Ovary (tissue), 7 donors: ENCODE measurements at regions not wholly inside any gene's neighbourhood (a gene's known extent, or its start where the extent isn't known, plus 50 kb on each side); places are given as distances from the start of the nearest gene placed in this dataset.
"Not testable (repeated sequence)": the region's sequence is repeated elsewhere in the genome, so short reads cannot be mapped to it uniquely, and the experiment has no call there.

Experiments used
- DNase-seq, 5 donors: peaks; one replicate each; pipeline ENCODE4 v3.0.0-alpha.2; 2019 to 2020
- H3K27ac ChIP-seq, 2 donors: fragments of 200-600 bp; one replicate each; pipeline versions ENCODE4 v1.5.1 to v1.8.0; 2019 to 2022
- H3K27me3 ChIP-seq: fragments of 200-600 bp; one replicate; pipeline ENCODE4 v1.8.0; 2022
- H3K36me3 ChIP-seq: fragments of 200-600 bp; sonication (generic); one replicate; pipeline ENCODE4 v1.5.1; 2019
- H3K4me1 ChIP-seq: one replicate; pipeline ENCODE4 v1.8.1; 2013; ENCODE audit warnings: mild to moderate bottlenecking, moderate library complexity; ENCODE audit not compliant: insufficient read depth
- H3K4me3 ChIP-seq: fragments of 200-600 bp; sonication (generic); one replicate; pipeline ENCODE4 v1.5.1; 2017
- H3K9me3 ChIP-seq, 2 donors: fragments of 200-600 bp in 1 of 2; sonication (generic) in 1 of 2; one replicate each; pipeline versions ENCODE4 v1.5.1 to v1.8.1; 2013 to 2019; ENCODE audit warnings: mild to moderate bottlenecking in 1 of 2, moderate library complexity in 1 of 2
- EP300 ChIP-seq: sonication (generic); formaldehyde crosslinking; IDR thresholded peaks from one replicate; pipeline ENCODE4 v1.6.1; 2017; ENCODE audit warnings: antibody characterized with exemption
- POLR2A ChIP-seq: fragments of 450-650 bp; IDR thresholded peaks from one replicate; pipeline ENCODE4 v1.6.1; 2017; ENCODE audit warnings: antibody characterized with exemption, mild to moderate bottlenecking, moderate library complexity
- WGBS, 3 donors: extraction: QIAGEN DNeasy Blood & Tissue Kit in 1 of 3; methylation state at CpG; one replicate each; pipeline versions ENCODE4 v1.1.5 to v1.1.7; 2013 to 2017; 5-methylcytosine and 5-hydroxymethylcytosine counted together
- intact Hi-C, 4 donors: fragments of 100-400 bp; cut with DNase I; formaldehyde crosslinking; loops; one replicate each; pipeline versions ENCODE4 v1.11.0 to v1.15.1; 2022 to 2023
- TF ChIP-seq, protein P1 (sequence below), 3 donors: fragments of 450-650 bp in 2 of 3; fragments of 200-600 bp in 1 of 3; IDR thresholded peaks; one replicate each; pipeline versions ENCODE4 v1.5.1 to v1.8.0; 2016 to 2022; ENCODE audit warnings: antibody characterized with exemption in 3 of 3, mild to moderate bottlenecking in 1 of 3
- donor health status: DM: no; HTN: no; CAD: no; lungs with moderate emphysema.
- donor health status: DM: no; HTN: no; CAD: no.
- donor health status: Bipolar disorder and iron deficiency.
- donor health status: DM: no; HTN: no; CAD: no.
- donor health status: DM: yes; HTN: yes; CAD: no.

DNA sequence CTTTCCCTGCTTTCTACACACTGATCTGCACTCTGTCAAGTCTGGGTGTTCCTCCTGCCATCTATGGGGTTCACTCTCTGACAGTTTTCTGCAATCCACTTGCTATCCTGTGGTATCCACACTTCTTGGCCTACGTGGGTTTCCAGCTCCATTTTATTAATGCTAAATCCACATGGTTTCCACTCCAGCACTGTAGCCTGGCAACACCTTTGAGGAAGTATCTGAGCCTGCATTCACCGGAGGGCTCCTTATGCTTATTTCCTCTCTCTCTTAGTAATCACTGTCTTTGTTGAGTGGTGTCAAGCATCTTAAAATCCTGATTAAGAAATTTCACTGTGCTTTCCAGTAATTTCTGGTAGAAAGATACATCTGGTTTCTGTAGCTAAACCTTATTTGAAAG, 703.7 kb downstream of the TMEM121 start:
- DNase-seq: no peak
- no peaks in the 10 kb centered on the region for H3K36me3 ChIP-seq
- intact Hi-C loops: no loop called here

DNA sequence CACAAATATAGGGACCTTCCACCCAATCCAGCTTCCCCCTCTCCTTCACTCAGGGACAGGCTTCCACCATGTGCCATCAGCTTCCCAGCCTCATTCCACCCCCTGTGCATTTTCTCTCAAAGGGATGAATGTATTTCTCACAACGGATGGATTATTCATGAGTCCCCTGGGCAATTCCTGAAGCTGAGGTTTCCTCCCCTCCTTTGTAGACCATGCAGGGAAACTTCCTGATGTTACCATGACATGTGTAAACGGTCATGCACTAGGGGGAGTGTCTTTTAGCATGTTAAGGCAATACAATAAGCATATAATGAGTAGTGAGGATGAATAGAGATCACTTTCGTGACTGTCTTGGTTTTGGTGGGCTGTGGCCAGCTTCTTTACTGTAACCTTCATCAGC, 706.8 kb downstream of the TMEM121 start:
- H3K4me3 ChIP-seq, DNase-seq, H3K27ac ChIP-seq, H3K27me3 ChIP-seq, intact Hi-C loops, H3K4me1 ChIP-seq, H3K36me3 ChIP-seq, H3K9me3 ChIP-seq: not testable (repeated sequence)
- WGBS, 3 donors: 26 to 33% (median 32%) methylated on average over 3 of the region's 3 CpGs

More for the DNA sequence above, 703.7 kb downstream of the TMEM121 start:
- H3K27ac ChIP-seq: no peak overlapping the region
- WGBS, 3 donors: 43 to 50% (median 45%) methylated on average over 2 of the region's 2 CpGs
- H3K4me1 ChIP-seq: no peaks in the 10 kb centered on the region
- no peaks in the 10 kb centered on the region for H3K9me3 ChIP-seq
- TF ChIP-seq EP300 (no peak), POLR2A (no peak)
- TF ChIP-seq, protein P1, sequence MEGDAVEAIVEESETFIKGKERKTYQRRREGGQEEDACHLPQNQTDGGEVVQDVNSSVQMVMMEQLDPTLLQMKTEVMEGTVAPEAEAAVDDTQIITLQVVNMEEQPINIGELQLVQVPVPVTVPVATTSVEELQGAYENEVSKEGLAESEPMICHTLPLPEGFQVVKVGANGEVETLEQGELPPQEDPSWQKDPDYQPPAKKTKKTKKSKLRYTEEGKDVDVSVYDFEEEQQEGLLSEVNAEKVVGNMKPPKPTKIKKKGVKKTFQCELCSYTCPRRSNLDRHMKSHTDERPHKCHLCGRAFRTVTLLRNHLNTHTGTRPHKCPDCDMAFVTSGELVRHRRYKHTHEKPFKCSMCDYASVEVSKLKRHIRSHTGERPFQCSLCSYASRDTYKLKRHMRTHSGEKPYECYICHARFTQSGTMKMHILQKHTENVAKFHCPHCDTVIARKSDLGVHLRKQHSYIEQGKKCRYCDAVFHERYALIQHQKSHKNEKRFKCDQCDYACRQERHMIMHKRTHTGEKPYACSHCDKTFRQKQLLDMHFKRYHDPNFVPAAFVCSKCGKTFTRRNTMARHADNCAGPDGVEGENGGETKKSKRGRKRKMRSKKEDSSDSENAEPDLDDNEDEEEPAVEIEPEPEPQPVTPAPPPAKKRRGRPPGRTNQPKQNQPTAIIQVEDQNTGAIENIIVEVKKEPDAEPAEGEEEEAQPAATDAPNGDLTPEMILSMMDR (IDR thresholded peaks at IDR 0.05): no peak
- H3K27me3 ChIP-seq: no peaks in the 10 kb centered on the region
- no peak overlapping the region for H3K4me3 ChIP-seq

DNA sequence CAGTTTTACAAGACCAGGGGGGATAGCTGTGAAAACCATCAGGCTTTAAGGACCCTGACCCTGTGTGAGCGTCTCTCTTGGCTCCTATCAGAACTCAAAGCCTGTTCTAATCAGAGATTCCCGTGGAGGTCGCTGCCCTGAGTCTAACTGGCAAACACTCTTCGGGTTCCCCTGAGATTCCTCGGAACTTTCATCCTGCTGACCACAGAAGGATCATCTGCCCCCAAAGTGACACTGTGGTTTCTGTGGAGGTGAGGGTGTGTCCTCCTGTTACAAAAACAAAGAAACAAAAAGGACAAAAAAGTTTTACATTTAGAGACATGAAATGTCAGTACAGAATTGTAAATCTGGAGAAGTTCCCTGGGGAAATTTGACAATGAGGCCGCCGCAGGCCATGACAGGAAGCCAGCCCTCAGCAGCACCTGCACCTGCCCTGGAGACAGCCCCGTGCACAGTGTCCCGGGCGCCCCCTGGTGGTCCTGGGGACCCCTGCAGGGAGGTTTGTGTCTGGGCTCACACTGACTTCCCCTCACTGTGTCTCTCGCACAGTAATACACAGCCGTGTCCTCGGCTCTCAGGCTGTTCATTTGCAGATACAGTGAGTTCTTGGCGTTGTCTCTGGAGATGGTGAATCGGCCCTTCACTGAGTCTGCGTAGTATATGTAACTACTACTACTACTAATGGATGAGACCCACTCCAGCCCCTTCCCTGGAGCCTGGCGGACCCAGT, 708.3 kb downstream of the TMEM121 start:
- H3K9me3 ChIP-seq, H3K27ac ChIP-seq, H3K27me3 ChIP-seq, DNase-seq, H3K4me1 ChIP-seq, H3K36me3 ChIP-seq, intact Hi-C loops, H3K4me3 ChIP-seq: not testable (repeated sequence)
- 39 to 56% (median 51%) methylated on average over 15 to 17 of the region's 17 CpGs for WGBS, 3 donors

DNA sequence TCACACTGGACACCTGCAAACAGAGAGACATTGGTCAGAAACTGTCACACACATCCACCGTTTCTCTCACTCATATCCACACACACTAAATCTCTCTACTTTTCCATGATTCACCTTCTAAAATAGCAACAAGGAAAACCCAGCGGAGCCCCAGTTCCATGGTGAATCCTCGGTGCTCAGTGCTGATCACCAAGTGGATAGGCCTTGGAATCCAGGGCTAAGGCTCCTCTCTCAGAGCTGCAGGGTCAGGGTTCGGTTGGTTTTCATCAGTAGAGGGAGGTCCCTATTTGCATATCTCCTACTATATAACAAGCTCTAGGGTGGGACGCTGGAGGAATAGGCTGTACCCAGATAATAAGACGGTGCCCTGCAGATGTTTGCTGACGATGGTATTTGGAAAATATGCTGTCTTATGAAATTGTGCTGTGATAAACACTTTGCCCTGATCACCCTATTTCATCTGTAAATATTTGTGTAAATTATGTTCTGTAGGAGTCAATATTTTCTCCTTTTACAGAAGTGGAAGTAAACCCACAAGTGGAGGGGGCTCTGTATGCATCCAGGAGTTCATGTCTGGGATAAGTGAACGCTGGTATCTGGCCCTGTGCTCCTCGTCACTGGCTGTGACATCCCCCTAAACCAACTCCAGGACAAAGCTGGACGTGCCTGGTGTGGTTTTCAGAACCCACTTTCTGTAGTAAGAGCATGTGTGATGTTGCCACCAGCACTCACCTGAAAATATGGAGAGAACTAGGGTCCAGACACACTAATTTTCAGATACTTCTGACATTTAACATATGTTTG, 709.2 kb downstream of the TMEM121 start:
- Histone ChIP-seq H3K9me3 (no peaks in the 10 kb centered on the region), H3K27ac (no peak overlapping the region), H3K4me1 (no peaks in the 10 kb centered on the region), H3K27me3 (no peaks in the 10 kb centered on the region), H3K4me3 (no peak overlapping the region), H3K36me3 (no peaks in the 10 kb centered on the region)
- intact Hi-C loops: no loop called here
- DNase-seq: no peak
- WGBS, 3 donors: 48 to 62% (median 57%) methylated on average over 10 of the region's 10 CpGs
- TF ChIP-seq EP300 (no peak), POLR2A (no peak)
- TF ChIP-seq, protein P1 (IDR thresholded peaks at IDR 0.05): no peak

DNA sequence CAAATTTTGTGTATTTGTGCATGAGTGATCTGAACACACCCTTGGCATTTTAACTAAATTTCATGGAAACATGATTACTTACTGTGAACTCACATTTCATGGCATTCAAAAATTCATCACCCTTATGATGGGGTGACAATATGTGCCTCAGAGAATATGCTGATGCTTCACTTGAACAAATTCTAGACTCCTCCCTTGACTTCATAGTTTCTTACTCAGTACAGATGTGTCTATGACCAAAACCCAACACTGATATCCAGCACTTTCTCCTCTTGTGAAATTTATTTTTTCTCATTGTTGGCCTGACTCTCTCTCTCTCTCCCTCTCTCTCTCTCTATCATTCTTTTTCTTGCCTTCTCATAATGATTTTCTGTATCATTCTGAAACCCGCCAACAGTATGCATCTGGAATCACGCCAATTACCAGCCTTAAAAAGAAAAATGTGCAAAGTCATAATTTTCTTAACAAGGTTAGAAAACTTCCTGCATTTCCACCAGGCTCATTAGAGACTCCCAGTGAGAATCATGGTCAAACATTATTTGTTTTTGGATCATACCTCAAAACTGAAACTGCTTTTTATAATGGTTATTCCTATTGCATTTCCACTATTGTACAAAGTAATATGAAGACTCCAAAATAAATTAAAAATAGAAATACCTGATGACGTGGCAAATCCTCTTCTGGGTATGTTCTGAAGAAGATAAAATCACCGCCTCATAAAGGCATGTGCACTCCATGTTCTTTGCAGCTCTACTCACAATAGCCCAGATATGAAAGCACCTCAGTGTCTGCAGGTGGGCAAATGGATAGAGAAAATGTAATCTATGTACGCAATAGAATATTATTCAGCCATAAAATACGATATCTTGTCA, 722.2 kb downstream of the TMEM121 start:
- intact Hi-C loops: no loop called here
- H3K36me3 ChIP-seq: no peaks in the 10 kb centered on the region
- TF ChIP-seq, protein P1 (IDR thresholded peaks at IDR 0.05): no peak
- TF ChIP-seq EP300 (no peak), POLR2A (no peak)
- H3K4me3 ChIP-seq: no peak overlapping the region
- WGBS, 3 donors: 26 to 31% (median 30%) methylated on average over 6 of the region's 6 CpGs
- no peaks in the 10 kb centered on the region for H3K9me3 ChIP-seq
- no peaks in the 10 kb centered on the region for H3K4me1 ChIP-seq
- DNase-seq: no peak
- H3K27ac ChIP-seq: no peak overlapping the region
- no peaks in the 10 kb centered on the region for H3K27me3 ChIP-seq

DNA sequence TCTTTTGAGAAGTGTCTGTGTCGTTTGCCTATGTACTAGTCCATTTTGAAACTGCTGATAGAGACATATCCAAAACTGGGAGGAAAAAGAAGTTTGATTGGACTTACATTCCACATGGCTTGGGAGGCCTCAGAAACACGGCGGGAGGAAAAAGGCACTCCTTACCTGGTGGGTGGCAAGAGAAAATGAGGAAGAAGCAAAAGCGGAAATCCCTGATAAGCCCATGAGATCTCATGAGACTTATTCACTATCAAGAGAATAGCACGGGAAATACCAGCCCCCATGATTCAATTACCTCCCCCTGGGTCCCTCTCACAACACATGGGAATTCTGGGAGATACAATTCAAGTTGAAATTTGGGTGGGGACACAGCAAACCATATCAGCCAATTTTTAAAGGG, 727.6 kb downstream of the TMEM121 start:
- H3K4me1 ChIP-seq, H3K27me3 ChIP-seq, H3K4me3 ChIP-seq, H3K36me3 ChIP-seq, H3K9me3 ChIP-seq, DNase-seq, H3K27ac ChIP-seq, intact Hi-C loops: not testable (repeated sequence)
- WGBS, 3 donors: 39 to 59% (median 49%) methylated on average over 5 of the region's 5 CpGs

DNA sequence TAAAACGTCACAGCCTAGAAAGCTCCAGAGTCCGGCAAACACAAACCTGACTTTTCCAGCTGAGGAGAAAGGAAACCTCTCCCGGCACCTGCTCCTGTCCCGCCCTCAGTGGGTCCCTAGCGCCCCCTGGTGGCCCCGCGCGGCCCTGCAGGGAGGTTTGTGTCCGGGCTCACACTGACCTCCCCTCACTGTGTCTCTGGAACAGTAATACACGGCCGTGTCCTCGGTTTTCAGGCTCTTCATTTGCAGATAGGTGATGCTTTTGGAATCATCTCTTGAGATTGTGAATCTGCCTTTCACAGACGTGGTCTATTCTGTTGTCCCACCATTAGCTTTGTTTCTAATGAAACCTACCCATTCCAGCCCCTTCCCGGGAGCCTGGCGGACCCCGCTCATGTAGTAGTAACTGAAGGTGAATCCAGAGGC, 731.2 kb downstream of the TMEM121 start:
- 38 to 50% (median 45%) methylated on average over 16 of the region's 16 CpGs for WGBS, 3 donors

More for the DNA sequence above, 731.2 kb downstream of the TMEM121 start:
- intact Hi-C loops, H3K36me3 ChIP-seq, H3K27ac ChIP-seq, H3K9me3 ChIP-seq, H3K4me1 ChIP-seq, H3K4me3 ChIP-seq, H3K27me3 ChIP-seq: not testable (repeated sequence)
- peak in 2 of 5 donors; percentile 18 to 54 for DNase-seq
